Effector memory CD4-positive, alpha-beta T cell (primary cell): ENCODE measurements at regions not wholly inside any gene's neighbourhood (a gene's known extent, or its start where the extent isn't known, plus 50 kb on each side); places are given as distances from the start of the nearest gene placed in this dataset.

Source experiments
- DNase-seq, 3 donors: peaks; one replicate each; pipeline ENCODE4 v3.0.0-alpha.2; 2020
- H3K27ac ChIP-seq: 2 replicates; pipeline ENCODE4 v1.7.0; 2013; ENCODE audit warnings: mild to moderate bottlenecking, low read length, moderate library complexity; ENCODE audit not compliant: insufficient read depth, poor library complexity, severe bottlenecking
- H3K27me3 ChIP-seq: replicated peaks from 2 replicates; pipeline ENCODE4 v1.7.0; 2013; ENCODE audit warnings: mild to moderate bottlenecking, low read length; ENCODE audit not compliant: insufficient read depth, control insufficient read depth, poor library complexity, severe bottlenecking
- H3K36me3 ChIP-seq: 2 replicates; pipeline ENCODE4 v1.7.0; 2013; ENCODE audit warnings: mild to moderate bottlenecking, low read length, moderate library complexity; ENCODE audit not compliant: control insufficient read depth, insufficient read depth
- H3K4me1 ChIP-seq: 2 replicates; pipeline ENCODE4 v1.7.0; 2013; ENCODE audit warnings: low read length, mild to moderate bottlenecking; ENCODE audit not compliant: control insufficient read depth, insufficient read depth, poor library complexity, severe bottlenecking
- H3K4me3 ChIP-seq: 2 replicates; pipeline ENCODE4 v1.7.0; 2013; ENCODE audit warnings: low read length, low read depth, mild to moderate bottlenecking; ENCODE audit not compliant: insufficient read depth, poor library complexity, severe bottlenecking
- H3K9me3 ChIP-seq: 2 replicates; pipeline ENCODE4 v1.7.0; 2013; ENCODE audit warnings: mild to moderate bottlenecking, low read length, moderate library complexity; ENCODE audit not compliant: control insufficient read depth

DNA sequence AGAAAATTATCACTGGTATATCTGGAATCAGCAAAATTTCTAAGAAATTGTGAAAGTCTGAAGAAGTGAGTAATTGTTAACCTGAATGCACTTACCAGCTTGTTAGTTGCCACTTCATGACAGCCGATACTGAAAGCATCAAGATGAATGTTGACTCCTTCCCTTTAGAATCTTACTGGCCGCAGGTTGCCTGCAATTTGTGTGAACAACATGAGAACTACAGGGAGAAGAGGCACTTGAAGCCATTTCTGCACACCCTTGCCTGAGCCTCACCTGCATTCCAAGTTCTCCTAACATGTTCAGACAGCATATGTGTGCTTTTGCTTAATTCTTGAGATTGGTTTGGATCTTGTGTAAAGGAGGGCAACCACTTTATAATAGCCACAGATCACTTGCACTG is 59.2 kb upstream of the SSX2IP start:
- Histone ChIP-seq H3K4me3 (no peak overlapping the region), H3K27ac (no peak overlapping the region), H3K36me3 (no peaks in the 10 kb centered on the region), H3K4me1 (no peaks in the 10 kb centered on the region), H3K9me3 (no peaks in the 10 kb centered on the region), H3K27me3 (no peaks in the 10 kb centered on the region)
- no peak for DNase-seq

GRCh38 chr1:84748364-84748763 is 58.1 kb upstream of the SSX2IP start:
- no peak overlapping the region for H3K4me3 ChIP-seq
- H3K27ac ChIP-seq, result no peak overlapping the region
- H3K9me3 ChIP-seq, result no peaks in the 10 kb centered on the region
- no peaks in the 10 kb centered on the region for H3K27me3 ChIP-seq
- no peaks in the 10 kb centered on the region for H3K4me1 ChIP-seq
- no peak for DNase-seq
- H3K36me3 ChIP-seq, result no peaks in the 10 kb centered on the region

DNA sequence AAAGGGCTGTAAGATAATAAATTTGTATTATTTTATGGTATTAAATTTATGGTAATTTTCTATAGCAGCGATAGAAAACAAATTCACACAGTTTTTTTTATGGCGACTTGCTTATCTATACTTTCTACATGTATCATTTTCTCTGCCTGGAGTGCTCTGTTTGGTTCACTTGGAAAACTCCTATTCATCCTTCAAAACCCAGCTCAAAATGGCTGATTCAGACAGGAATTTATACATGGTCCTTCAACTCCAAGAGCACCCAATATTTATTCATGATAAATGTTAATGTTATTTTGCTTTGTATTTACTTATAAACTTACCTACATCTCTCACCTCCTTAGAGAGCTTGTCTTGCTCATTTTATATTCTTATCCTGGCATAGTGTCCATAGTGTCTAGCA is 55.6 kb upstream of the SSX2IP start:
- Histone ChIP-seq H3K4me3 (no peak overlapping the region), H3K27ac (no peak overlapping the region)
- DNase-seq, result no peak

GRCh38 chr1:84743896-84744295 is 53.6 kb upstream of the SSX2IP start:
- no peaks in the 10 kb centered on the region for H3K36me3 ChIP-seq
- H3K27ac ChIP-seq, result no peak overlapping the region
- no peaks in the 10 kb centered on the region for H3K4me1 ChIP-seq
- no peaks in the 10 kb centered on the region for H3K9me3 ChIP-seq
- DNase-seq, result no peak
- H3K4me3 ChIP-seq, result no peak overlapping the region
- H3K27me3 ChIP-seq, result no peaks in the 10 kb centered on the region

More for the DNA sequence above, 55.6 kb upstream of the SSX2IP start:
- Histone ChIP-seq H3K4me1 (no peaks in the 10 kb centered on the region), H3K27me3 (no peaks in the 10 kb centered on the region), H3K9me3 (no peaks in the 10 kb centered on the region), H3K36me3 (no peaks in the 10 kb centered on the region)

DNA sequence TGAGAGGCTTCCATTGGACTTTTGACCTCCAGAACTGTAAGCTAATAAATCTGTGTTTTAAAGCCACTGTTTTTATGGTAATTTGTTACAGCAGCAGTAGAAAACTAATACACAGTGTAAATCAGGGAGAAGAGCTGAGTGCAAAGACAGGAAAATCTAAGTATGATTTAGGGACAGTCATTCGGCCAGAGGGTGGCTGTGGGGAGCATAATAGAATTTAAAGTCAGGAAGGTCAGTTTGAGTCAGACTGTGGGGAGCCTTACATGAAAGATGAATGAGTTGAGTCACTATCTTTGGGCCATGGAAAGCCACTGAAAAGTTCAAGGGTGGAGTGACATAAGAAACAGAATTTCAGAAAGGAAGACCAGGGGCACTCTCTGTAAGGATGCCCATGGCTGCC is 52.4 kb upstream of the SSX2IP start:
- H3K9me3 ChIP-seq, result no peaks in the 10 kb centered on the region
- H3K4me1 ChIP-seq, result no peaks in the 10 kb centered on the region
- no peaks in the 10 kb centered on the region for H3K27me3 ChIP-seq
- no peak overlapping the region for H3K27ac ChIP-seq
- H3K4me3 ChIP-seq, result no peak overlapping the region
- no peak for DNase-seq
- no peaks in the 10 kb centered on the region for H3K36me3 ChIP-seq

DNA sequence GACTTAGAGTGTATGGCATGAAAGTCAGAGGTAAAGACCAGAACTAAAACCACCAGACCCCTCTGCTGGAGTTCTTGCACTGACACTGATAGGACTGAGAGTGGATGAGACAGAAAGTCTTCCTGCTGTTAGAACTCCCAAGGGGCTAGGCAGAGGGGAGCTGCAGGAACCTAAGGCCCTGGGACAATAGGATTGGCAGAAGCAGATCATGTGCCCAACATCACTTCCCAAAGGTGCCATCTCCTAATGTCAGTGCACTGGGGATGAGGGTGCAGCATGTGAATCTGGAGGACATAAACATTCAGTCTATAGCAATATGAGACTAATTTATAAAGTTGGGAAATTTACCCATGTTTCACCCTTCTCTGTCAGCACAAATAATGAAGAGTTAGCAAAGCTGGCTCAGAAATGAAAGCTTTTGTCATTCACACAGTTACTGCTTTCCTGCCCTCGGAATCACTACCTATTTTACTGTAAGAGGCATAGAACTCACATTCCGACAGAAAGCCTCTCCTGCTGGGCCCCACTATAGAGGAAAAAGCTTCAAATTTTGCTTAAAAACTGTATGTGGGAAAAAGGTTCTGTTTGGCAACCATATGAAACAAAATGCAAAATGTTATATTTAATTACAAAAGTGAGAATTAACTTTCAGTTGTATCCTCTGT is 49.9 kb upstream of the SSX2IP start:
- no peak for DNase-seq
- no peak overlapping the region for H3K4me3 ChIP-seq
- no peaks in the 10 kb centered on the region for H3K36me3 ChIP-seq
- no peak overlapping the region for H3K27ac ChIP-seq
- no peaks in the 10 kb centered on the region for H3K9me3 ChIP-seq
- no peaks in the 10 kb centered on the region for H3K27me3 ChIP-seq
- H3K4me1 ChIP-seq, result no peaks in the 10 kb centered on the region
